ENCODE measurements at regions not wholly inside any gene's neighbourhood (a gene's known extent, or its start where the extent isn't known, plus 50 kb on each side); places are given as distances from the start of the nearest gene placed in this dataset.
"Not testable (repeated sequence)": the region's sequence is repeated elsewhere in the genome, so short reads cannot be mapped to it uniquely, and the experiment has no call there.

GRCh38 chr9:32161209-32161608 lies 223.2 kb upstream of the ACO1 start:
- no peak overlapping the region for H3K9ac ChIP-seq
- DNase-seq (ENCODE audit: low spot score) = no peak
- no peak overlapping the region for H3K4me3 ChIP-seq
- H3F3A ChIP-seq (ENCODE audit: low read depth) = no peaks in the 10 kb centered on the region
- H3K27ac Mint-ChIP-seq = no peak overlapping the region
- H3K27ac ChIP-seq = no peak overlapping the region
- no peaks in the 10 kb centered on the region for H3K27me3 Mint-ChIP-seq (ENCODE audit: insufficient read depth, low read depth)
- no peaks in the 10 kb centered on the region for H3K79me2 ChIP-seq (ENCODE audit: low read depth)
- no peak for TF ChIP-seq CTCF (IDR thresholded peaks at IDR 0.05)
- TF ChIP-seq EZH2phosphoT487 (IDR thresholded peaks at IDR 0.05) = no peak
- TF ChIP-seq EZH2 (IDR thresholded peaks at IDR 0.05) = no peak
- no peaks in the 10 kb centered on the region for H3K36me3 Mint-ChIP-seq
- H3K4me1 Mint-ChIP-seq = no peaks in the 10 kb centered on the region
- no peaks in the 10 kb centered on the region for H3K9me3 Mint-ChIP-seq
- no peaks in the 10 kb centered on the region for H3K9me3 ChIP-seq (ENCODE audit: low read depth)
- no peaks in the 10 kb centered on the region for H3K4me1 ChIP-seq
- H2AFZ ChIP-seq (replicated peaks) = no peak overlapping the region
- H3K4me3 Mint-ChIP-seq = no peak overlapping the region
- H3K27me3 ChIP-seq = no peaks in the 10 kb centered on the region
- no peaks in the 10 kb centered on the region for H4K20me1 ChIP-seq (ENCODE audit: low read depth)
- H3K4me2 ChIP-seq = no peak overlapping the region
- H3K36me3 ChIP-seq = no peaks in the 10 kb centered on the region

GRCh38 chr9:32161720-32162119 lies 222.7 kb upstream of the ACO1 start:
- no peaks in the 10 kb centered on the region for H3K9me3 ChIP-seq (ENCODE audit: low read depth)
- no peaks in the 10 kb centered on the region for H3F3A ChIP-seq (ENCODE audit: low read depth)
- H3K4me3 Mint-ChIP-seq = no peak overlapping the region
- H3K4me3 ChIP-seq = no peak overlapping the region
- H3K27ac ChIP-seq = no peak overlapping the region
- no peaks in the 10 kb centered on the region for H3K79me2 ChIP-seq (ENCODE audit: low read depth)
- H3K4me2 ChIP-seq = no peak overlapping the region
- H4K20me1 ChIP-seq (ENCODE audit: low read depth) = no peaks in the 10 kb centered on the region
- no peaks in the 10 kb centered on the region for H3K36me3 Mint-ChIP-seq
- H2AFZ ChIP-seq (replicated peaks) = no peak overlapping the region
- no peaks in the 10 kb centered on the region for H3K9me3 Mint-ChIP-seq
- no peaks in the 10 kb centered on the region for H3K27me3 ChIP-seq
- no peaks in the 10 kb centered on the region for H3K4me1 ChIP-seq
- no peak overlapping the region for H3K27ac Mint-ChIP-seq
- H3K36me3 ChIP-seq = no peaks in the 10 kb centered on the region
- H3K9ac ChIP-seq = no peak overlapping the region
- DNase-seq (ENCODE audit: low spot score) = no peak
- H3K27me3 Mint-ChIP-seq (ENCODE audit: insufficient read depth, low read depth) = no peaks in the 10 kb centered on the region
- no peaks in the 10 kb centered on the region for H3K4me1 Mint-ChIP-seq
- no peak for TF ChIP-seq EZH2phosphoT487 (IDR thresholded peaks at IDR 0.05)
- no peak for TF ChIP-seq CTCF (IDR thresholded peaks at IDR 0.05)
- TF ChIP-seq EZH2 (IDR thresholded peaks at IDR 0.05) = no peak

GRCh38 chr9:32166316-32166715 lies 218.1 kb upstream of the ACO1 start:
- H4K20me1 ChIP-seq (ENCODE audit: low read depth); H3K4me1 ChIP-seq; H3K36me3 ChIP-seq; H3K4me2 ChIP-seq; DNase-seq (ENCODE audit: low spot score); H3K36me3 Mint-ChIP-seq; H3K9me3 ChIP-seq (ENCODE audit: low read depth); H3K4me1 Mint-ChIP-seq; H3K4me3 ChIP-seq; H3K27me3 Mint-ChIP-seq (ENCODE audit: insufficient read depth, low read depth); H3K27ac ChIP-seq; H2AFZ ChIP-seq (replicated peaks); H3K27ac Mint-ChIP-seq; H3K79me2 ChIP-seq (ENCODE audit: low read depth); H3K9me3 Mint-ChIP-seq; H3K9ac ChIP-seq; H3F3A ChIP-seq (ENCODE audit: low read depth); H3K4me3 Mint-ChIP-seq; H3K27me3 ChIP-seq: not testable (repeated sequence)

GRCh38 chr9:32171339-32171738 lies 213.1 kb upstream of the ACO1 start:
- Mint-ChIP-seq H3K4me1 (no peaks in the 10 kb centered on the region), H3K27ac (no peak overlapping the region), H3K9me3 (no peaks in the 10 kb centered on the region), H3K4me3 (no peak overlapping the region), H3K27me3 (ENCODE audit: insufficient read depth, low read depth) (no peaks in the 10 kb centered on the region), H3K36me3 (no peaks in the 10 kb centered on the region)
- Histone ChIP-seq H3K9me3 (ENCODE audit: low read depth) (no peaks in the 10 kb centered on the region), H3K27me3 (no peaks in the 10 kb centered on the region), H3F3A (ENCODE audit: low read depth) (no peaks in the 10 kb centered on the region), H3K79me2 (ENCODE audit: low read depth) (no peaks in the 10 kb centered on the region), H4K20me1 (ENCODE audit: low read depth) (no peaks in the 10 kb centered on the region), H2AFZ (replicated peaks) (no peak overlapping the region), H3K4me1 (no peaks in the 10 kb centered on the region), H3K27ac (no peak overlapping the region), H3K4me3 (no peak overlapping the region), H3K4me2 (no peak overlapping the region), H3K36me3 (no peaks in the 10 kb centered on the region), H3K9ac (no peak overlapping the region)
- DNase-seq (ENCODE audit: low spot score) = no peak
- TF ChIP-seq EZH2phosphoT487 (IDR thresholded peaks at IDR 0.05) = no peak
- TF ChIP-seq EZH2 (IDR thresholded peaks at IDR 0.05) = no peak
- no peak for TF ChIP-seq CTCF (IDR thresholded peaks at IDR 0.05)

Data from neural progenitor cell (in vitro differentiated cells).